Esophagus squamous epithelium (tissue), 4 donors: ENCODE measurements at regions not wholly inside any gene's neighbourhood (a gene's known extent, or its start where the extent isn't known, plus 50 kb on each side); places are given as distances from the start of the nearest gene placed in this dataset.

Source experiments
- CTCF ChIP-seq, 6 experiments: fragments of 450-650 bp in 4 of 6; fragments of 200-600 bp in 2 of 6; sonication (generic) in 2 of 6; IDR thresholded peaks; one replicate each; pipeline ENCODE4 v1.5.1; 2016 to 2019; ENCODE audit warnings: antibody characterized with exemption in 6 of 6, mild to moderate bottlenecking in 4 of 6, moderate library complexity in 4 of 6
- POLR2A ChIP-seq, 4 donors: fragments of 450-650 bp; IDR thresholded peaks; one replicate each; pipeline ENCODE4 v1.6.1; 2017; ENCODE audit warnings: antibody characterized with exemption in 4 of 4, mild to moderate bottlenecking in 4 of 4, moderate library complexity in 3 of 4

- no peak for TF ChIP-seq CTCF (IDR thresholded peaks at IDR 0.05)
- no peak for TF ChIP-seq POLR2A (IDR thresholded peaks at IDR 0.05)
These were observed 248.0 kb upstream of the TMTC4 start for GRCh38 chr13:100922599-100922998.
